Natural killer cell (primary cell): ENCODE measurements at regions not wholly inside any gene's neighbourhood (a gene's known extent, or its start where the extent isn't known, plus 50 kb on each side); places are given as distances from the start of the nearest gene placed in this dataset.

Source experiments
- ATAC-seq, 3 donors: fragments of 150-1000 bp in 2 of 3; fragments of 200-7000 bp in 1 of 3; cut with Tn5 transposase; 1 replicate in 1 of 3; 2 replicates in 2 of 3; pipeline ENCODE4 v1.10.0; 2021; ENCODE audit warnings: mild to moderate bottlenecking in 2 of 3, moderate library complexity in 2 of 3
- DNase-seq, 2 donors: peaks; one replicate each; pipeline versions ENCODE4 v3.0.0 to v3.0.0-alpha.2; 2013 to 2021; ENCODE audit warnings: mixed read lengths in 1 of 2
- H3K27ac ChIP-seq: one replicate; pipeline ENCODE4 v1.5.1; 2013; ENCODE audit warnings: mild to moderate bottlenecking, low read length
- H3K27me3 ChIP-seq: one replicate; pipeline ENCODE4 v1.6.1; 2013; ENCODE audit warnings: low read length; ENCODE audit not compliant: control insufficient read depth, insufficient read depth
- H3K36me3 ChIP-seq: one replicate; pipeline ENCODE4 v1.6.1; 2013; ENCODE audit warnings: low read length; ENCODE audit not compliant: control insufficient read depth, insufficient read depth
- H3K4me1 ChIP-seq: one replicate; pipeline ENCODE4 v1.6.1; 2013; ENCODE audit warnings: low read length; ENCODE audit not compliant: control insufficient read depth, insufficient read depth
- H3K4me3 ChIP-seq: one replicate; pipeline ENCODE4 v1.5.1; 2013; ENCODE audit warnings: low read length
- H3K9me3 ChIP-seq: one replicate; pipeline ENCODE4 v1.6.1; 2013; ENCODE audit warnings: low read length; ENCODE audit not compliant: control insufficient read depth, insufficient read depth
- H3K27ac Mint-ChIP-seq, 2 donors: one replicate each; pipeline ENCODE4 v1.8.0; 2022; ENCODE audit warnings: mild to moderate bottlenecking in 2 of 2, mixed read lengths in 2 of 2, moderate library complexity in 1 of 2
- H3K27me3 Mint-ChIP-seq, 2 donors: one replicate each; pipeline ENCODE4 v1.8.0; 2022; ENCODE audit warnings: low read depth in 2 of 2, mixed read lengths in 2 of 2
- H3K36me3 Mint-ChIP-seq: one replicate; pipeline ENCODE4 v1.8.0; 2022; ENCODE audit warnings: mixed read lengths
- H3K4me1 Mint-ChIP-seq, 2 donors: one replicate each; pipeline ENCODE4 v1.8.0; 2022; ENCODE audit warnings: mixed read lengths in 2 of 2
- H3K4me3 Mint-ChIP-seq: one replicate; pipeline ENCODE4 v1.8.0; 2022; ENCODE audit warnings: mild to moderate bottlenecking, moderate library complexity, mixed read lengths
- H3K9me3 Mint-ChIP-seq, 2 donors: one replicate each; pipeline ENCODE4 v1.8.0; 2022; ENCODE audit warnings: mixed read lengths in 2 of 2
- CTCF ChIP-seq: fragments of 200-600 bp; IDR thresholded peaks from one replicate; pipeline ENCODE4 v1.8.0; 2022; ENCODE audit warnings: antibody characterized with exemption
- WGBS: methylation state at CpG from one replicate; pipeline ENCODE4 v1.1.7; 2013; ENCODE audit warnings: missing lambda C conversion rate; ENCODE audit not compliant: insufficient coverage; 5-methylcytosine and 5-hydroxymethylcytosine counted together
- intact Hi-C: fragments of 100-400 bp; cut with micrococcal nuclease; formaldehyde crosslinking; loops from one replicate; pipeline ENCODE4 v1.14.2; 2022

DNA sequence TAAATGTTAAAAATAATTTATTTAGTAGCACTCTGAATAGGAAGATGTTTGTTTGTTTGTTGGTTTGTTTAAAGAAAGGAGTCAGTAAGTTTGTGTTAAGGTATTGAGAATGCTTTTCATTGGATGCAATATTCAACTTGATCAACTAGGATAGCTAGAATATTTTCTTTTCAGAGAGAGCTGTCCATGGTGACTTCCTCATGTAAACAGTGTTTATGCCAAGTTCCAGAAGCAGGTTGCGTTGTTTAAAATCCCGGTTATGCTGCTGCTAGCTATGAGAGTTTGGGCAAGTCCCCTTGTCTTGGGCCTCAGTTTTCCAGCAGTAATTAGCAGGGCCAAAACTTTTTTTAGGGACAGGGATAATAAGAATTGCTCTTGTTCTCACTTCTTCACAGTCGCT, 876.2 kb upstream of the HS3ST1 start:
- no peaks in the 10 kb centered on the region for H3K27me3 ChIP-seq
- Mint-ChIP-seq H3K27me3 (no peaks in the 10 kb centered on the region), H3K27ac (no peak overlapping the region), H3K9me3 (peaks cover 21 to 38% of the 10 kb centered on the region in 2 donors), H3K4me3 (no peak overlapping the region), H3K4me1 (no peaks in the 10 kb centered on the region), H3K36me3 (no peaks in the 10 kb centered on the region)
- no peaks in the 10 kb centered on the region for H3K4me1 ChIP-seq
- DNase-seq (no peak), ATAC-seq (no peak)
- H3K36me3 ChIP-seq = no peaks in the 10 kb centered on the region
- no peak overlapping the region for H3K27ac ChIP-seq
- no peak for TF ChIP-seq CTCF
- H3K4me3 ChIP-seq = no peak overlapping the region
- intact Hi-C loops = no loop called here
- WGBS = 59% methylated on average over 2 of the region's 3 CpGs
- H3K9me3 ChIP-seq = no peaks in the 10 kb centered on the region

GRCh38 chr4:12296366-12296765, 867.7 kb upstream of the HS3ST1 start:
- H3K36me3 Mint-ChIP-seq = peaks cover 6% of the 10 kb centered on the region
- H3K27me3 Mint-ChIP-seq = no peaks in the 10 kb centered on the region
- Histone ChIP-seq H3K4me3 (no peak overlapping the region), H3K27me3 (no peaks in the 10 kb centered on the region), H3K9me3 (peaks cover 5% of the 10 kb centered on the region), H3K4me1 (no peaks in the 10 kb centered on the region), H3K36me3 (no peaks in the 10 kb centered on the region), H3K27ac (no peak overlapping the region)
- no peak for TF ChIP-seq CTCF
- no peak for DNase-seq
- H3K4me3 Mint-ChIP-seq = no peak overlapping the region
- no peak for ATAC-seq
- H3K4me1 Mint-ChIP-seq = no peaks in the 10 kb centered on the region
- peaks cover 18 to 24% of the 10 kb centered on the region in 2 donors for H3K9me3 Mint-ChIP-seq
- intact Hi-C loops = no loop called here
- H3K27ac Mint-ChIP-seq = no peak overlapping the region
- 94% methylated on average over 1 of the region's 1 CpG for WGBS

DNA sequence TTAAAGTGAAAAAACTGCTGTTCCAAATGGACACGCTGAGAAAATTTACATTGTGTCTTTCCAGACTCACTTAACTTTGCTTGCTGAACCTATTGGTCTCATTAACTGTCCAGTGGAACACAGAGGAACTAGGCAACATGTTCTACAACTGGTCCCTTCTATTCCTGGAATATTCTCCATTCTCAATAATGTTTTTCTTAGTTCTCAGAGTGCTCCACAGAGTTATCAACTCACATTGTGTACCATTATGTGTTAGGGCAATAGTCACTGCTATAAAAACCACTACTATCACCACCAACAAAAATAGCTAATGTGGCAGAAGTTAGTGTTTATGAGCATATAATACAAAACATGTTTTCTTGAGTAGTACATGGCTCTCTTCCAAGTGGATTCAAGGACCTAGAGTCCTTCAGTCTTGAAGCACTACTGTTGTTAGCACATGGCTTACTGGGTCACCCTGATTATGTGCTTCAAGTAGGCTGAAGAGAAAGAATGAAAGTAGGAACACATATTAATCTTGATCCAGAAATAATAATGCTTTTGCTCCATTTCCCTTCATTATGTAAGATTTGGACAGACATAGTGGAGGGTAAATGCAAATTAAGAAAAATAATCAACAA, 865.3 kb upstream of the HS3ST1 start:
- Histone ChIP-seq H3K4me3 (no peak overlapping the region), H3K27ac (no peak overlapping the region), H3K4me1 (no peaks in the 10 kb centered on the region), H3K27me3 (no peaks in the 10 kb centered on the region), H3K36me3 (no peaks in the 10 kb centered on the region), H3K9me3 (peaks cover 5% of the 10 kb centered on the region)
- WGBS = 100% methylated on average over 1 of the region's 1 CpG
- DNase-seq (no peak), ATAC-seq (no peak)
- Mint-ChIP-seq H3K4me3 (no peak overlapping the region), H3K9me3 (peaks cover 12 to 17% of the 10 kb centered on the region in 2 donors), H3K27ac (no peak overlapping the region), H3K36me3 (peaks cover 6% of the 10 kb centered on the region), H3K27me3 (no peaks in the 10 kb centered on the region), H3K4me1 (no peaks in the 10 kb centered on the region)
- intact Hi-C loops = no loop called here
- no peak for TF ChIP-seq CTCF

- H3K36me3 ChIP-seq = no peaks in the 10 kb centered on the region
- intact Hi-C loops = no loop called here
- no peak overlapping the region for H3K27ac Mint-ChIP-seq
- no peak overlapping the region for H3K4me3 Mint-ChIP-seq
- no peak for TF ChIP-seq CTCF
- no peaks in the 10 kb centered on the region for H3K36me3 Mint-ChIP-seq
- DNase-seq (no peak), ATAC-seq (no peak)
- 89% methylated on average over 5 of the region's 5 CpGs for WGBS
- H3K4me1 Mint-ChIP-seq = no peaks in the 10 kb centered on the region
- H3K9me3 Mint-ChIP-seq = peaks cover under 1 to 2% of the 10 kb centered on the region in 2 donors
- no peaks in the 10 kb centered on the region for H3K9me3 ChIP-seq
- H3K27me3 Mint-ChIP-seq = no peaks in the 10 kb centered on the region
- H3K27ac ChIP-seq = no peak overlapping the region
- no peaks in the 10 kb centered on the region for H3K27me3 ChIP-seq
- no peak overlapping the region for H3K4me3 ChIP-seq
- H3K4me1 ChIP-seq = no peaks in the 10 kb centered on the region
Measured at GRCh38 chr4:12286351-12286750, 857.7 kb upstream of the HS3ST1 start.
